GM18907 (cell line): ENCODE measurements at regions not wholly inside any gene's neighbourhood (a gene's known extent, or its start where the extent isn't known, plus 50 kb on each side); places are given as distances from the start of the nearest gene placed in this dataset.
A peak's percentile ranks its signal among the peaks of the same experiment; 100 is the strongest.

Experiments used
- ATAC-seq: cut with Tn5 transposase; IDR thresholded peaks from one replicate; pipeline ENCODE4 v1.9.1; 2021; ENCODE audit warnings: mild to moderate bottlenecking, moderate library complexity; ENCODE audit not compliant: unreplicated experiment

GRCh38 chr17:70775679-70776078 lies 606.3 kb downstream of the KCNJ2 start:
- ATAC-seq, result peak; percentile 76

GRCh38 chr17:70776441-70776840 lies 607.1 kb downstream of the KCNJ2 start:
- no peak for ATAC-seq

GRCh38 chr17:70780031-70780430 lies 610.7 kb downstream of the KCNJ2 start:
- no peak for ATAC-seq

GRCh38 chr17:70786081-70786480 lies 616.7 kb downstream of the KCNJ2 start:
- no peak for ATAC-seq

GRCh38 chr17:70787721-70788300 lies 618.5 kb downstream of the KCNJ2 start:
- no peak for ATAC-seq

GRCh38 chr17:70791748-70792443 lies 622.6 kb downstream of the KCNJ2 start:
- ATAC-seq, result no peak

- no peak for ATAC-seq
Observed at GRCh38 chr17:70794738-70795137, 625.4 kb downstream of the KCNJ2 start.

GRCh38 chr17:70795620-70796019 lies 626.3 kb downstream of the KCNJ2 start:
- no peak for ATAC-seq

GRCh38 chr17:70796757-70797156 lies 627.4 kb downstream of the KCNJ2 start:
- no peak for ATAC-seq

GRCh38 chr17:70797166-70797565 lies 627.8 kb downstream of the KCNJ2 start:
- no peak for ATAC-seq

GRCh38 chr17:70804161-70804560 lies 634.8 kb downstream of the KCNJ2 start:
- ATAC-seq, result no peak

GRCh38 chr17:70808596-70808995 lies 639.3 kb downstream of the KCNJ2 start:
- no peak for ATAC-seq

GRCh38 chr17:70810609-70811008 lies 641.3 kb downstream of the KCNJ2 start:
- no peak for ATAC-seq

GRCh38 chr17:70813355-70813930 lies 644.1 kb downstream of the KCNJ2 start:
- no peak for ATAC-seq

GRCh38 chr17:70819183-70819582 lies 649.9 kb downstream of the KCNJ2 start:
- no peak for ATAC-seq

- ATAC-seq, result no peak
Observed at GRCh38 chr17:70820276-70820675, 650.9 kb downstream of the KCNJ2 start.

GRCh38 chr17:70825321-70826125 lies 656.2 kb downstream of the KCNJ2 start:
- ATAC-seq, result no peak

- ATAC-seq, result no peak
Observed at GRCh38 chr17:70829876-70830275, 660.5 kb downstream of the KCNJ2 start.

GRCh38 chr17:70834039-70834438 lies 664.7 kb downstream of the KCNJ2 start:
- no peak for ATAC-seq

GRCh38 chr17:70848785-70849184 lies 679.5 kb downstream of the KCNJ2 start:
- no peak for ATAC-seq

GRCh38 chr17:70855401-70856054 lies 686.2 kb downstream of the KCNJ2 start:
- ATAC-seq, result no peak
